Upper lobe of left lung (tissue), 4 donors: ENCODE measurements at regions not wholly inside any gene's neighbourhood (a gene's known extent, or its start where the extent isn't known, plus 50 kb on each side); places are given as distances from the start of the nearest gene placed in this dataset.

Source experiments
- POLR2AphosphoS5 ChIP-seq, 2 donors: sonication (generic); formaldehyde crosslinking; IDR thresholded peaks; one replicate each; pipeline ENCODE4 v1.5.1; 2017; ENCODE audit warnings: antibody characterized with exemption in 2 of 2
- TF ChIP-seq, protein P1 (sequence below), 6 experiments: fragments of 450-650 bp in 4 of 6; fragments of 200-600 bp in 2 of 6; sonication (generic) in 2 of 6; IDR thresholded peaks; one replicate each; pipeline ENCODE4 v1.5.1; 2016 to 2019; ENCODE audit warnings: antibody characterized with exemption in 6 of 6

DNA sequence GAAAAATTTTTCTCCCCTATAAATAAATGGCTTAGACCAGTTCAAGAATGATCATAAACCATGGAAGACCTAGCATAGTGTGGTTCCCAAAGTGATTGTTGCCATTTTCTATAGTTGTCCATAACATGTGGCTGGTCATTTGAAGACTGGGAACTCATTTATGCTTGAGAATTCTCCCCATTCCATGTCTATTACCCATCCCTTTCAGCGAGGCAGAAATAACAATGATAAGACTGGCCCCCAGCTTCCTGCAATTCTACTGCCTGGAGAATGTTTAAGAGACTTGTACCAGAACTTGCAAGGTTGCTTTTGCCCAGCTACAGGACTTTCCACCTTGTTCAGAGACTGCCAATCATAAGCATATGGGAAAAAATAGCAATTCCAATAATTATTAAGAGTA is 146.5 kb upstream of the CDH11 start:
- TF ChIP-seq, protein P1, sequence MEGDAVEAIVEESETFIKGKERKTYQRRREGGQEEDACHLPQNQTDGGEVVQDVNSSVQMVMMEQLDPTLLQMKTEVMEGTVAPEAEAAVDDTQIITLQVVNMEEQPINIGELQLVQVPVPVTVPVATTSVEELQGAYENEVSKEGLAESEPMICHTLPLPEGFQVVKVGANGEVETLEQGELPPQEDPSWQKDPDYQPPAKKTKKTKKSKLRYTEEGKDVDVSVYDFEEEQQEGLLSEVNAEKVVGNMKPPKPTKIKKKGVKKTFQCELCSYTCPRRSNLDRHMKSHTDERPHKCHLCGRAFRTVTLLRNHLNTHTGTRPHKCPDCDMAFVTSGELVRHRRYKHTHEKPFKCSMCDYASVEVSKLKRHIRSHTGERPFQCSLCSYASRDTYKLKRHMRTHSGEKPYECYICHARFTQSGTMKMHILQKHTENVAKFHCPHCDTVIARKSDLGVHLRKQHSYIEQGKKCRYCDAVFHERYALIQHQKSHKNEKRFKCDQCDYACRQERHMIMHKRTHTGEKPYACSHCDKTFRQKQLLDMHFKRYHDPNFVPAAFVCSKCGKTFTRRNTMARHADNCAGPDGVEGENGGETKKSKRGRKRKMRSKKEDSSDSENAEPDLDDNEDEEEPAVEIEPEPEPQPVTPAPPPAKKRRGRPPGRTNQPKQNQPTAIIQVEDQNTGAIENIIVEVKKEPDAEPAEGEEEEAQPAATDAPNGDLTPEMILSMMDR (IDR thresholded peaks at IDR 0.05), result no peak
- TF ChIP-seq POLR2AphosphoS5 (IDR thresholded peaks at IDR 0.05), result no peak
